Osteocyte (in vitro differentiated cells): ENCODE measurements at regions not wholly inside any gene's neighbourhood (a gene's known extent, or its start where the extent isn't known, plus 50 kb on each side); places are given as distances from the start of the nearest gene placed in this dataset.

Experiments used
- DNase-seq: peaks from one replicate; pipeline ENCODE4 v3.0.0; 2021; ENCODE audit warnings: mixed read lengths; ENCODE audit not compliant: unreplicated experiment; ENCODE audit errors: extremely low spot score
- H3K27ac Mint-ChIP-seq: one replicate; pipeline ENCODE4 v1.8.0; 2021; ENCODE audit warnings: mild to moderate bottlenecking, mixed read lengths; ENCODE audit not compliant: unreplicated experiment
- H3K27me3 Mint-ChIP-seq: one replicate; pipeline ENCODE4 v1.8.0; 2021; ENCODE audit warnings: mixed read lengths; ENCODE audit not compliant: unreplicated experiment
- H3K36me3 Mint-ChIP-seq: one replicate; pipeline ENCODE4 v1.8.0; 2021; ENCODE audit warnings: mixed read lengths; ENCODE audit not compliant: unreplicated experiment
- H3K4me1 Mint-ChIP-seq: one replicate; pipeline ENCODE4 v1.8.0; 2021; ENCODE audit warnings: mixed read lengths; ENCODE audit not compliant: unreplicated experiment
- H3K4me3 Mint-ChIP-seq: one replicate; pipeline ENCODE4 v1.8.0; 2021; ENCODE audit warnings: mild to moderate bottlenecking, moderate library complexity, mixed read lengths; ENCODE audit not compliant: unreplicated experiment
- H3K9me3 Mint-ChIP-seq: one replicate; pipeline ENCODE4 v1.8.0; 2021; ENCODE audit warnings: mixed read lengths; ENCODE audit not compliant: unreplicated experiment
- CTCF ChIP-seq: fragments of 200-600 bp; sonication (generic); IDR thresholded peaks from 2 replicates; pipeline ENCODE4 v1.5.0; 2021; ENCODE audit warnings: antibody characterized with exemption, mild to moderate bottlenecking, moderate library complexity

- Mint-ChIP-seq H3K27ac (no peak overlapping the region), H3K27me3 (peaks cover 3% of the 10 kb centered on the region), H3K4me3 (no peak overlapping the region), H3K36me3 (no peaks in the 10 kb centered on the region), H3K9me3 (no peaks in the 10 kb centered on the region), H3K4me1 (no peaks in the 10 kb centered on the region)
- no peak for TF ChIP-seq CTCF
- DNase-seq, result no peak
Observed at GRCh38 chr11:91691872-91692271, 532.7 kb upstream of the FAT3 start.

- no peak overlapping the region for H3K27ac Mint-ChIP-seq
- H3K4me3 Mint-ChIP-seq, result no peak overlapping the region
- no peaks in the 10 kb centered on the region for H3K4me1 Mint-ChIP-seq
- no peaks in the 10 kb centered on the region for H3K9me3 Mint-ChIP-seq
- no peak for TF ChIP-seq CTCF
- no peak for DNase-seq
- H3K36me3 Mint-ChIP-seq, result no peaks in the 10 kb centered on the region
- peaks cover 3% of the 10 kb centered on the region for H3K27me3 Mint-ChIP-seq
Observed at GRCh38 chr11:91688672-91689071, 535.9 kb upstream of the FAT3 start.

- Mint-ChIP-seq H3K27me3 (no peaks in the 10 kb centered on the region), H3K27ac (no peak overlapping the region), H3K4me3 (no peak overlapping the region), H3K4me1 (no peaks in the 10 kb centered on the region), H3K9me3 (no peaks in the 10 kb centered on the region), H3K36me3 (no peaks in the 10 kb centered on the region)
- no peak for TF ChIP-seq CTCF
- no peak for DNase-seq
Observed at GRCh38 chr11:91686700-91687099, 537.9 kb upstream of the FAT3 start.

GRCh38 chr11:91686281-91686680 lies 538.3 kb upstream of the FAT3 start:
- no peak overlapping the region for H3K27ac Mint-ChIP-seq
- no peak for DNase-seq
- H3K27me3 Mint-ChIP-seq, result no peaks in the 10 kb centered on the region
- H3K36me3 Mint-ChIP-seq, result no peaks in the 10 kb centered on the region
- H3K4me1 Mint-ChIP-seq, result no peaks in the 10 kb centered on the region
- H3K4me3 Mint-ChIP-seq, result no peak overlapping the region
- no peaks in the 10 kb centered on the region for H3K9me3 Mint-ChIP-seq
- TF ChIP-seq CTCF, result no peak

- H3K27ac Mint-ChIP-seq, result no peak overlapping the region
- H3K9me3 Mint-ChIP-seq, result no peaks in the 10 kb centered on the region
- TF ChIP-seq CTCF, result no peak
- H3K4me3 Mint-ChIP-seq, result no peak overlapping the region
- H3K4me1 Mint-ChIP-seq, result no peaks in the 10 kb centered on the region
- no peak for DNase-seq
- no peaks in the 10 kb centered on the region for H3K36me3 Mint-ChIP-seq
- H3K27me3 Mint-ChIP-seq, result no peaks in the 10 kb centered on the region
Observed at GRCh38 chr11:91673705-91674104, 550.9 kb upstream of the FAT3 start.
